KOPT-K1 (cell line): ENCODE measurements at regions not wholly inside any gene's neighbourhood (a gene's known extent, or its start where the extent isn't known, plus 50 kb on each side); places are given as distances from the start of the nearest gene placed in this dataset.
"Not testable (repeated sequence)": the region's sequence is repeated elsewhere in the genome, so short reads cannot be mapped to it uniquely, and the experiment has no call there.

Experiments
- H3K27ac ChIP-seq: fragments of 200-600 bp; sonication (generic); 2 replicates; pipeline ENCODE4 v1.5.1; 2016; ENCODE audit warnings: antibody characterized with exemption, mild to moderate bottlenecking, low read depth, low read length; ENCODE audit not compliant: poor library complexity, severe bottlenecking
- H3K36me3 ChIP-seq: fragments of 200-600 bp; sonication (generic); 2 replicates; pipeline ENCODE4 v1.5.1; 2017; ENCODE audit warnings: antibody characterized with exemption, mild to moderate bottlenecking, low read length, moderate library complexity; ENCODE audit not compliant: insufficient read depth
- H3K9me3 ChIP-seq: fragments of 200-600 bp; sonication (generic); 2 replicates; pipeline ENCODE4 v1.5.1; 2017; ENCODE audit warnings: antibody characterized with exemption, low read length, mild to moderate bottlenecking; ENCODE audit not compliant: insufficient read depth, poor library complexity, severe bottlenecking

GRCh38 chr17:30675777-30676492 lies 148.6 kb downstream of the CRLF3 start:
- H3K9me3 ChIP-seq = not testable (repeated sequence)

GRCh38 chr17:30669217-30669649 lies 155.3 kb downstream of the CRLF3 start:
- not testable (repeated sequence) for H3K9me3 ChIP-seq, H3K36me3 ChIP-seq, H3K27ac ChIP-seq

More at GRCh38 chr17:30675777-30676492, 148.6 kb downstream of the CRLF3 start:
- H3K27ac ChIP-seq, H3K36me3 ChIP-seq: not testable (repeated sequence)

- not testable (repeated sequence) for H3K27ac ChIP-seq, H3K9me3 ChIP-seq
Observed at GRCh38 chr17:30668360-30669181, 155.9 kb downstream of the CRLF3 start.

GRCh38 chr17:30667657-30668359 lies 156.7 kb downstream of the CRLF3 start:
- not testable (repeated sequence) for H3K36me3 ChIP-seq, H3K9me3 ChIP-seq
- H3K27ac ChIP-seq = peak overlapping the region; percentile 40

More at GRCh38 chr17:30668360-30669181, 155.9 kb downstream of the CRLF3 start:
- not testable (repeated sequence) for H3K36me3 ChIP-seq

- not testable (repeated sequence) for H3K36me3 ChIP-seq, H3K9me3 ChIP-seq
- peak overlapping the region; percentile 40 for H3K27ac ChIP-seq
Observed at GRCh38 chr17:30666838-30667656, 157.4 kb downstream of the CRLF3 start.

GRCh38 chr17:30663727-30664455 lies 160.6 kb downstream of the CRLF3 start:
- not testable (repeated sequence) for H3K36me3 ChIP-seq, H3K27ac ChIP-seq, H3K9me3 ChIP-seq

GRCh38 chr17:30657148-30657547 lies 167.3 kb downstream of the CRLF3 start:
- H3K36me3 ChIP-seq, H3K27ac ChIP-seq, H3K9me3 ChIP-seq: not testable (repeated sequence)

- H3K36me3 ChIP-seq, H3K27ac ChIP-seq, H3K9me3 ChIP-seq: not testable (repeated sequence)
Observed at GRCh38 chr17:30653038-30653437, 171.5 kb downstream of the CRLF3 start.

GRCh38 chr17:30650149-30650548 lies 172.9 kb downstream of the GOSR1 start:
- not testable (repeated sequence) for H3K36me3 ChIP-seq, H3K27ac ChIP-seq, H3K9me3 ChIP-seq

GRCh38 chr17:30648015-30648620 lies 170.9 kb downstream of the GOSR1 start:
- H3K27ac ChIP-seq, H3K36me3 ChIP-seq, H3K9me3 ChIP-seq: not testable (repeated sequence)

- H3K9me3 ChIP-seq, H3K27ac ChIP-seq, H3K36me3 ChIP-seq: not testable (repeated sequence)
Observed at GRCh38 chr17:30645875-30646274, 168.7 kb downstream of the GOSR1 start.

GRCh38 chr17:30644713-30645112 lies 167.5 kb downstream of the GOSR1 start:
- H3K27ac ChIP-seq, H3K9me3 ChIP-seq: not testable (repeated sequence)

GRCh38 chr17:30644287-30644686 lies 167.1 kb downstream of the GOSR1 start:
- H3K9me3 ChIP-seq, H3K27ac ChIP-seq: not testable (repeated sequence)

More at GRCh38 chr17:30644713-30645112, 167.5 kb downstream of the GOSR1 start:
- H3K36me3 ChIP-seq = not testable (repeated sequence)

GRCh38 chr17:30641428-30641827 lies 164.2 kb downstream of the GOSR1 start:
- not testable (repeated sequence) for H3K9me3 ChIP-seq, H3K36me3 ChIP-seq, H3K27ac ChIP-seq

More at GRCh38 chr17:30644287-30644686, 167.1 kb downstream of the GOSR1 start:
- H3K36me3 ChIP-seq = not testable (repeated sequence)
